ENCODE measurements at regions not wholly inside any gene's neighbourhood (a gene's known extent, or its start where the extent isn't known, plus 50 kb on each side); places are given as distances from the start of the nearest gene placed in this dataset.
"Not testable (repeated sequence)": the region's sequence is repeated elsewhere in the genome, so short reads cannot be mapped to it uniquely, and the experiment has no call there.

- DNase-seq (ENCODE audit: low read depth, low spot score), result no peak
Observed at GRCh38 chr15:69599271-69599670, 146.7 kb downstream of the RPLP1 start.

- DNase-seq (ENCODE audit: low read depth, low spot score), result no peak
Observed at GRCh38 chr15:69600556-69601085, 148.0 kb downstream of the RPLP1 start.

- DNase-seq (ENCODE audit: low read depth, low spot score), result no peak
Observed at GRCh38 chr15:69601711-69602504, 149.3 kb downstream of the RPLP1 start.

- DNase-seq (ENCODE audit: low read depth, low spot score), result no peak
Observed at GRCh38 chr15:69602921-69603320, 150.3 kb downstream of the RPLP1 start.

- DNase-seq (ENCODE audit: low read depth, low spot score), result no peak
Observed at GRCh38 chr15:69603369-69604071, 150.9 kb downstream of the RPLP1 start.

GRCh38 chr15:69604072-69604411 is 151.4 kb downstream of the RPLP1 start:
- DNase-seq (ENCODE audit: low read depth, low spot score), result no peak

GRCh38 chr15:69606144-69606543 is 153.5 kb downstream of the RPLP1 start:
- no peak for DNase-seq (ENCODE audit: low read depth, low spot score)

- no peak for DNase-seq (ENCODE audit: low read depth, low spot score)
Observed at GRCh38 chr15:69606921-69607500, 154.4 kb downstream of the RPLP1 start.

- DNase-seq (ENCODE audit: low read depth, low spot score), result no peak
Observed at GRCh38 chr15:69608661-69609060, 156.0 kb downstream of the RPLP1 start.

- no peak for DNase-seq (ENCODE audit: low read depth, low spot score)
Observed at GRCh38 chr15:69609176-69609575, 156.6 kb downstream of the RPLP1 start.

- DNase-seq (ENCODE audit: low read depth, low spot score), result no peak
Observed at GRCh38 chr15:69609776-69610175, 157.2 kb downstream of the RPLP1 start.

- no peak for DNase-seq (ENCODE audit: low read depth, low spot score)
Observed at GRCh38 chr15:69610277-69610676, 157.7 kb downstream of the RPLP1 start.

GRCh38 chr15:69610858-69611257 is 158.2 kb downstream of the RPLP1 start:
- DNase-seq (ENCODE audit: low read depth, low spot score), result no peak

GRCh38 chr15:69612112-69612511 is 159.5 kb downstream of the RPLP1 start:
- DNase-seq (ENCODE audit: low read depth, low spot score), result no peak

- DNase-seq (ENCODE audit: low read depth, low spot score), result no peak
Observed at GRCh38 chr15:69613182-69613581, 160.6 kb downstream of the RPLP1 start.

GRCh38 chr15:69613988-69614387 is 161.4 kb downstream of the RPLP1 start:
- DNase-seq (ENCODE audit: low read depth, low spot score), result no peak

- DNase-seq (ENCODE audit: low read depth, low spot score), result no peak
Observed at GRCh38 chr15:69615736-69616135, 163.1 kb downstream of the RPLP1 start.

GRCh38 chr15:69616558-69616957 is 163.9 kb downstream of the RPLP1 start:
- DNase-seq (ENCODE audit: low read depth, low spot score), result no peak

GRCh38 chr15:69617144-69617543 is 164.5 kb downstream of the RPLP1 start:
- DNase-seq (ENCODE audit: low read depth, low spot score), result not testable (repeated sequence)

GRCh38 chr15:69623392-69624154 is 171.0 kb downstream of the RPLP1 start:
- DNase-seq (ENCODE audit: low read depth, low spot score), result no peak

GRCh38 chr15:69624155-69624520 is 171.5 kb downstream of the RPLP1 start:
- DNase-seq (ENCODE audit: low read depth, low spot score), result no peak

GRCh38 chr15:69624816-69625215 is 172.2 kb downstream of the RPLP1 start:
- DNase-seq (ENCODE audit: low read depth, low spot score), result no peak
